Activated T-cell treated with anti-CD3 and anti-CD28 coated beads, Interleukin-2, amount 50 U/mL, for 24 hours (primary cell): ENCODE measurements at regions not wholly inside any gene's neighbourhood (a gene's known extent, or its start where the extent isn't known, plus 50 kb on each side); places are given as distances from the start of the nearest gene placed in this dataset.
"Not testable (repeated sequence)": the region's sequence is repeated elsewhere in the genome, so short reads cannot be mapped to it uniquely, and the experiment has no call there.

ENCODE experiments used
- DNase-seq: peaks from one replicate; pipeline ENCODE4 v3.0.0-alpha.2; 2020
- H3K27ac Mint-ChIP-seq: 2 replicates; pipeline ENCODE4 v1.8.0; 2020; ENCODE audit warnings: mild to moderate bottlenecking, mixed read lengths
- H3K27me3 Mint-ChIP-seq: 2 replicates; pipeline ENCODE4 v1.8.0; 2020; ENCODE audit warnings: mixed read lengths
- H3K36me3 Mint-ChIP-seq: 2 replicates; pipeline ENCODE4 v1.8.0; 2020; ENCODE audit warnings: low read depth, mixed read lengths
- H3K4me1 Mint-ChIP-seq: 2 replicates; pipeline ENCODE4 v1.8.0; 2020; ENCODE audit warnings: low read depth, mixed read lengths
- H3K4me3 Mint-ChIP-seq: 2 replicates; pipeline ENCODE4 v1.8.0; 2020; ENCODE audit warnings: mild to moderate bottlenecking, moderate library complexity, mixed read lengths
- H3K9me3 Mint-ChIP-seq: 2 replicates; pipeline ENCODE4 v1.8.0; 2020; ENCODE audit warnings: mixed read lengths

GRCh38 chr4:164239433-164239832 lies 514.5 kb upstream of the SMIM31 start:
- H3K4me3 Mint-ChIP-seq, result no peak overlapping the region
- DNase-seq, result no peak
- H3K9me3 Mint-ChIP-seq, result peaks cover 3% of the 10 kb centered on the region
- no peaks in the 10 kb centered on the region for H3K27me3 Mint-ChIP-seq
- H3K4me1 Mint-ChIP-seq, result no peaks in the 10 kb centered on the region
- no peaks in the 10 kb centered on the region for H3K36me3 Mint-ChIP-seq
- H3K27ac Mint-ChIP-seq, result no peak overlapping the region

GRCh38 chr4:164239976-164240375 lies 514.0 kb upstream of the SMIM31 start:
- DNase-seq, result no peak
- Mint-ChIP-seq H3K4me3 (no peak overlapping the region), H3K4me1 (no peaks in the 10 kb centered on the region), H3K9me3 (peaks cover 3% of the 10 kb centered on the region), H3K27ac (no peak overlapping the region), H3K27me3 (no peaks in the 10 kb centered on the region), H3K36me3 (no peaks in the 10 kb centered on the region)

GRCh38 chr4:164251257-164251656 lies 502.7 kb upstream of the SMIM31 start:
- H3K36me3 Mint-ChIP-seq, result no peaks in the 10 kb centered on the region
- H3K27ac Mint-ChIP-seq, result no peak overlapping the region
- no peaks in the 10 kb centered on the region for H3K4me1 Mint-ChIP-seq
- no peak for DNase-seq
- no peak overlapping the region for H3K4me3 Mint-ChIP-seq
- H3K27me3 Mint-ChIP-seq, result no peaks in the 10 kb centered on the region
- no peaks in the 10 kb centered on the region for H3K9me3 Mint-ChIP-seq

- no peaks in the 10 kb centered on the region for H3K4me1 Mint-ChIP-seq
- no peaks in the 10 kb centered on the region for H3K36me3 Mint-ChIP-seq
- no peaks in the 10 kb centered on the region for H3K9me3 Mint-ChIP-seq
- H3K4me3 Mint-ChIP-seq, result no peak overlapping the region
- H3K27ac Mint-ChIP-seq, result no peak overlapping the region
- no peaks in the 10 kb centered on the region for H3K27me3 Mint-ChIP-seq
- no peak for DNase-seq
Measured at GRCh38 chr4:164252286-164252685, 501.6 kb upstream of the SMIM31 start.

GRCh38 chr4:164261831-164262230 lies 492.1 kb upstream of the SMIM31 start:
- Mint-ChIP-seq H3K9me3 (no peaks in the 10 kb centered on the region), H3K4me1 (no peaks in the 10 kb centered on the region), H3K4me3 (no peak overlapping the region), H3K27ac (no peak overlapping the region), H3K27me3 (no peaks in the 10 kb centered on the region), H3K36me3 (no peaks in the 10 kb centered on the region)
- DNase-seq, result no peak

- H3K27ac Mint-ChIP-seq, H3K27me3 Mint-ChIP-seq, H3K9me3 Mint-ChIP-seq, H3K4me1 Mint-ChIP-seq, DNase-seq, H3K4me3 Mint-ChIP-seq, H3K36me3 Mint-ChIP-seq: not testable (repeated sequence)
Measured at GRCh38 chr4:164262508-164262907, 491.4 kb upstream of the SMIM31 start.

- not testable (repeated sequence) for H3K27me3 Mint-ChIP-seq, H3K4me3 Mint-ChIP-seq, H3K36me3 Mint-ChIP-seq, DNase-seq, H3K27ac Mint-ChIP-seq, H3K4me1 Mint-ChIP-seq, H3K9me3 Mint-ChIP-seq
Measured at GRCh38 chr4:164277414-164277813, 476.5 kb upstream of the SMIM31 start.

GRCh38 chr4:164287173-164287572 lies 466.8 kb upstream of the SMIM31 start:
- H3K27ac Mint-ChIP-seq, result no peak overlapping the region
- no peaks in the 10 kb centered on the region for H3K4me1 Mint-ChIP-seq
- no peak overlapping the region for H3K4me3 Mint-ChIP-seq
- H3K9me3 Mint-ChIP-seq, result no peaks in the 10 kb centered on the region
- no peaks in the 10 kb centered on the region for H3K36me3 Mint-ChIP-seq
- no peak for DNase-seq
- no peaks in the 10 kb centered on the region for H3K27me3 Mint-ChIP-seq

- no peak overlapping the region for H3K27ac Mint-ChIP-seq
- no peaks in the 10 kb centered on the region for H3K27me3 Mint-ChIP-seq
- no peaks in the 10 kb centered on the region for H3K36me3 Mint-ChIP-seq
- H3K9me3 Mint-ChIP-seq, result no peaks in the 10 kb centered on the region
- no peak overlapping the region for H3K4me3 Mint-ChIP-seq
- no peak for DNase-seq
- H3K4me1 Mint-ChIP-seq, result no peaks in the 10 kb centered on the region
Measured at GRCh38 chr4:164288578-164288977, 465.4 kb upstream of the SMIM31 start.

- no peak for DNase-seq
- no peaks in the 10 kb centered on the region for H3K27me3 Mint-ChIP-seq
- no peaks in the 10 kb centered on the region for H3K9me3 Mint-ChIP-seq
Measured at GRCh38 chr4:164293203-164293602, 460.7 kb upstream of the SMIM31 start.

GRCh38 chr4:164293743-164294142 lies 460.2 kb upstream of the SMIM31 start:
- H3K4me1 Mint-ChIP-seq, result no peaks in the 10 kb centered on the region
- DNase-seq, result no peak
- H3K4me3 Mint-ChIP-seq, result no peak overlapping the region
- H3K9me3 Mint-ChIP-seq, result no peaks in the 10 kb centered on the region
- H3K27ac Mint-ChIP-seq, result no peak overlapping the region
- H3K36me3 Mint-ChIP-seq, result no peaks in the 10 kb centered on the region
- no peaks in the 10 kb centered on the region for H3K27me3 Mint-ChIP-seq

More at GRCh38 chr4:164293203-164293602, 460.7 kb upstream of the SMIM31 start:
- Mint-ChIP-seq H3K4me3 (no peak overlapping the region), H3K4me1 (no peaks in the 10 kb centered on the region), H3K36me3 (no peaks in the 10 kb centered on the region), H3K27ac (no peak overlapping the region)

GRCh38 chr4:164301430-164301829 lies 452.5 kb upstream of the SMIM31 start:
- Mint-ChIP-seq H3K27ac (no peak overlapping the region), H3K9me3 (no peaks in the 10 kb centered on the region), H3K4me1 (no peaks in the 10 kb centered on the region), H3K36me3 (no peaks in the 10 kb centered on the region), H3K27me3 (no peaks in the 10 kb centered on the region), H3K4me3 (no peak overlapping the region)
- DNase-seq, result no peak

GRCh38 chr4:164304101-164304639 lies 449.8 kb upstream of the SMIM31 start:
- Mint-ChIP-seq H3K4me1 (no peaks in the 10 kb centered on the region), H3K36me3 (no peaks in the 10 kb centered on the region), H3K27me3 (no peaks in the 10 kb centered on the region), H3K4me3 (no peak overlapping the region), H3K27ac (no peak overlapping the region), H3K9me3 (no peaks in the 10 kb centered on the region)
- no peak for DNase-seq

GRCh38 chr4:164304861-164305260 lies 449.1 kb upstream of the SMIM31 start:
- no peak for DNase-seq
- Mint-ChIP-seq H3K36me3 (no peaks in the 10 kb centered on the region), H3K27ac (no peak overlapping the region), H3K4me3 (no peak overlapping the region), H3K9me3 (no peaks in the 10 kb centered on the region), H3K4me1 (no peaks in the 10 kb centered on the region), H3K27me3 (no peaks in the 10 kb centered on the region)

- no peak overlapping the region for H3K4me3 Mint-ChIP-seq
- H3K36me3 Mint-ChIP-seq, result no peaks in the 10 kb centered on the region
- no peak overlapping the region for H3K27ac Mint-ChIP-seq
- H3K4me1 Mint-ChIP-seq, result no peaks in the 10 kb centered on the region
- H3K27me3 Mint-ChIP-seq, result no peaks in the 10 kb centered on the region
- H3K9me3 Mint-ChIP-seq, result no peaks in the 10 kb centered on the region
- no peak for DNase-seq
Measured at GRCh38 chr4:164307262-164307661, 446.7 kb upstream of the SMIM31 start.

- Mint-ChIP-seq H3K4me1 (no peaks in the 10 kb centered on the region), H3K9me3 (no peaks in the 10 kb centered on the region), H3K36me3 (no peaks in the 10 kb centered on the region), H3K4me3 (no peak overlapping the region), H3K27ac (no peak overlapping the region), H3K27me3 (no peaks in the 10 kb centered on the region)
- DNase-seq, result no peak
Measured at GRCh38 chr4:164312671-164313070, 441.3 kb upstream of the SMIM31 start.
